ENCODE measurements at regions not wholly inside any gene's neighbourhood (a gene's known extent, or its start where the extent isn't known, plus 50 kb on each side); places are given as distances from the start of the nearest gene placed in this dataset.
A peak's percentile ranks its signal among the peaks of the same experiment; 100 is the strongest.

DNA sequence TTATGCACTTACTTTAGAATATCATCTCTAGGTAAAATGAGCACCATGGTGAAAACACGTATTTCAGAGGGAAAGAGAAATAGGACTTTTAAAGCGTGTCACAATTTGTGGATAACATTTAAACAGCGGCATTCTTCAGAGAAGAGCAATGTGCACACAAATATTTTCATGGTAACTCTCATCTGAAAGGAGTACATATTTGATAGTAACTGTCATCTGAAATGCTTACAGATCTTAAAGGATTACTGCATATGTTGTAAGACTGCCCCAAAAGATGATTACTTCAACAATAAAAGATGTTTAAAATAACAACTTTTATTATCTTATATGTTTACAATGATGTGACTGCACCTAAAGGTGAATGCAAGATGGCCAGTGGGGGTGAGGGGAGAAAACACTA lies 408.8 kb downstream of the PLA2G4A start:
- H3K4me1 Mint-ChIP-seq (ENCODE audit: unreplicated experiment) = peaks cover 12% of the 10 kb centered on the region
- H3K27me3 Mint-ChIP-seq = no peaks in the 10 kb centered on the region
- TF ChIP-seq, protein P1, sequence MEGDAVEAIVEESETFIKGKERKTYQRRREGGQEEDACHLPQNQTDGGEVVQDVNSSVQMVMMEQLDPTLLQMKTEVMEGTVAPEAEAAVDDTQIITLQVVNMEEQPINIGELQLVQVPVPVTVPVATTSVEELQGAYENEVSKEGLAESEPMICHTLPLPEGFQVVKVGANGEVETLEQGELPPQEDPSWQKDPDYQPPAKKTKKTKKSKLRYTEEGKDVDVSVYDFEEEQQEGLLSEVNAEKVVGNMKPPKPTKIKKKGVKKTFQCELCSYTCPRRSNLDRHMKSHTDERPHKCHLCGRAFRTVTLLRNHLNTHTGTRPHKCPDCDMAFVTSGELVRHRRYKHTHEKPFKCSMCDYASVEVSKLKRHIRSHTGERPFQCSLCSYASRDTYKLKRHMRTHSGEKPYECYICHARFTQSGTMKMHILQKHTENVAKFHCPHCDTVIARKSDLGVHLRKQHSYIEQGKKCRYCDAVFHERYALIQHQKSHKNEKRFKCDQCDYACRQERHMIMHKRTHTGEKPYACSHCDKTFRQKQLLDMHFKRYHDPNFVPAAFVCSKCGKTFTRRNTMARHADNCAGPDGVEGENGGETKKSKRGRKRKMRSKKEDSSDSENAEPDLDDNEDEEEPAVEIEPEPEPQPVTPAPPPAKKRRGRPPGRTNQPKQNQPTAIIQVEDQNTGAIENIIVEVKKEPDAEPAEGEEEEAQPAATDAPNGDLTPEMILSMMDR (conservative IDR thresholded peaks at IDR 0.05) = no peak
- no peaks in the 10 kb centered on the region for H3K36me3 Mint-ChIP-seq
- H3K4me3 Mint-ChIP-seq = no peak overlapping the region
- no peak for DNase-seq (ENCODE audit: extremely low spot score, unreplicated experiment)
- no peak overlapping the region for H3K27ac Mint-ChIP-seq
- H3K9me3 Mint-ChIP-seq = no peaks in the 10 kb centered on the region

DNA sequence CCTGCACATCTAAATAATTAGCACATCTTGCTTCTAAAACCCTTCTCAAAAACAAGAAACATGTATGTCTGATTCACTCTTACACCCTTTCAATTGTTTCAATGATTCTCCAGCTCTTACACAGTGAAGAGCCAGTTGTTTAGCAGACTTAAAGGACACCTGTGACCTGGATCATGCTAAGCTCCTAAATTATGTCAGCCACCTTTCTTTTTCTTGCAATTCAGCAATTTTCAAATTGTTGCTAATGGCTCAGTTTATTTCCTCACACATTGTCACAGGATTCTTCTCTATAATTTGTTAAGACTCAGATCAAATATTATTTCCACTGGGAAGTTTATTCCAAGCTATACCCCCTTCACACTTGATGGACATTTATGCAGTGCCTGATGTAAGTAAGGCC lies 413.2 kb downstream of the PLA2G4A start:
- Mint-ChIP-seq H3K27me3 (no peaks in the 10 kb centered on the region), H3K4me3 (no peak overlapping the region), H3K27ac (no peak overlapping the region), H3K4me1 (ENCODE audit: unreplicated experiment) (peaks cover 1% of the 10 kb centered on the region), H3K36me3 (no peaks in the 10 kb centered on the region), H3K9me3 (no peaks in the 10 kb centered on the region)
- TF ChIP-seq, protein P1 (conservative IDR thresholded peaks at IDR 0.05) = no peak
- DNase-seq (ENCODE audit: extremely low spot score, unreplicated experiment) = no peak

DNA sequence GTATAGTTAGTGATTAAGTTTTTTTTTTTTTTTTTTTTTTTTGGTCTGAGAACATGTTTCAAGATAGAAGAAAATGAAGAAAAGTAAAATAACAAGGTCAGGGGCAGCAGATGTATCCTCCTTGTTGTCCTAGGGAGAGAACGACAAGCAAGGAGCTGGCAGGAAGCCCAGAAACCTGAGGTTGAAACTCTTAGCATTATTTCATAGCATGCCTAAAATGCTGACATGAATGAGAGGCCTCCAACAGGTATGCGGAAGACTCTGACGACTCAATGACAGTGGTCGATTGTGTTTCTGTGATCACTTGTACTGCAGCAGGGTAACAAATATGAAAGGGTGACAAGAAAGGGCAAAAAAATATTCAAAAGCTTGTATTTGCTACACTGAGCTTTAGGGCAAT lies 415.9 kb downstream of the PLA2G4A start:
- no peak for DNase-seq (ENCODE audit: extremely low spot score, unreplicated experiment)
- no peaks in the 10 kb centered on the region for H3K9me3 Mint-ChIP-seq
- H3K4me3 Mint-ChIP-seq = no peak overlapping the region
- peak overlapping the region; percentile 74 for H3K27ac Mint-ChIP-seq
- TF ChIP-seq, protein P1 (conservative IDR thresholded peaks at IDR 0.05) = no peak
- H3K27me3 Mint-ChIP-seq = no peaks in the 10 kb centered on the region
- H3K4me1 Mint-ChIP-seq (ENCODE audit: unreplicated experiment) = no peaks in the 10 kb centered on the region
- H3K36me3 Mint-ChIP-seq = no peaks in the 10 kb centered on the region

DNA sequence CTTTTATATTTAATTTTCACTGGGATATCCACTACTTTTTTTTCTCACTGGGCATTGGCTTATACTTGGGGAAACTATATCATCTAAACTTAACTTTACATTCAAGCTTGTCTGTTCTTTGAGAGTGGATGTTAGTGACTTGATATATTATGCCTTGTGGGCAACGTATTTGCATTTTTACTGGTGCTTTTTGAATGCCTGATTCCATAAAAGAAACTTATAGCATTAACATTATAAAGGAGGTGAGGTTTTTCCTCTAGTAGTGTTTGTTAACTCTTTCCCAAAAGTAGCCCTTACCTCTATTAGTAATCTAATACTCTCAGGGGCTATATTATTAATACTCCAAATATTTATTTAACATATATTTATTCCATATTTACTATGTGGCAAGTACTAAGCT lies 416.5 kb downstream of the PLA2G4A start:
- DNase-seq (ENCODE audit: extremely low spot score, unreplicated experiment) = no peak
- no peaks in the 10 kb centered on the region for H3K36me3 Mint-ChIP-seq
- TF ChIP-seq, protein P1 (conservative IDR thresholded peaks at IDR 0.05) = no peak
- H3K9me3 Mint-ChIP-seq = no peaks in the 10 kb centered on the region
- H3K4me3 Mint-ChIP-seq = peak overlapping the region; percentile 24
- no peaks in the 10 kb centered on the region for H3K4me1 Mint-ChIP-seq (ENCODE audit: unreplicated experiment)
- H3K27me3 Mint-ChIP-seq = no peaks in the 10 kb centered on the region
- peak overlapping the region; percentile 74 for H3K27ac Mint-ChIP-seq

DNA sequence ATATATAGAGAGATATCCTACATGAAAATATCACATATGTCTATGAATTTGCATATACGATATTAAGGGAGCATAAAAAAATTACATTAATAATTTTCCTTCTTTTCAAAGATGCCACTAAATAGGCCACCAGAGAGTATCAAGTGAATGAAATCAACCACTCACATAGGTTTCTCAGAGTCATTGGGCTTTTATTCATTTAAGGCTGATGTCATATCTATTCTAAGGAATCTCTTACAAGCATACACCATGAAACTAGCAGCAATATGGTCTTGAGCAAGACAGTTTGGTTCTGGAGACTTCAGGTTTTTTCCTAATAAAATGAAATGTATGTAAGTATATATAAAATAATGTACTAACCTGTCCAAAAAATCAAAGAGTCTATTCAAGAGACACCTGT lies 420.4 kb downstream of the PLA2G4A start:
- no peak for DNase-seq (ENCODE audit: extremely low spot score, unreplicated experiment)
- no peaks in the 10 kb centered on the region for H3K9me3 Mint-ChIP-seq
- no peaks in the 10 kb centered on the region for H3K27me3 Mint-ChIP-seq
- no peak overlapping the region for H3K27ac Mint-ChIP-seq
- no peaks in the 10 kb centered on the region for H3K4me1 Mint-ChIP-seq (ENCODE audit: unreplicated experiment)
- no peaks in the 10 kb centered on the region for H3K36me3 Mint-ChIP-seq
- TF ChIP-seq, protein P1 (conservative IDR thresholded peaks at IDR 0.05) = no peak
- H3K4me3 Mint-ChIP-seq = no peak overlapping the region

DNA sequence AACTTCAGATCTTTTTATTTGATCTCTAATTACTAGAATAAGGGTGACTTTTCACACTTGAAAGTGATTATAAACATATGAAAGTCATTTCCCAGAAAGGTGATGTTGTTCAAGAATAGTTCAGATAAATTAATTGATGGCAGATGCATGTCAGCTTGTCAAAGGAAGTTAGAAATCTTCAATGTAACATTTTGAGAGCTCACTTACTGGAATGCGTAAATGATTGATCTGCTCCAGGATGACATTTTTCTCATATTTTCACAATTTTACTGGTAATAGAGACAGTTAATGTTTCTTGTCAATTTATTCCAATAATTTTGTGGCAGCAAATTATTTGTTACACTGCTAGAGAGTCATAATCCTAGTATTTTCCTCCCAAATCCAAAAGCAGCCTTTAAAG lies 424.2 kb downstream of the PLA2G4A start:
- no peaks in the 10 kb centered on the region for H3K27me3 Mint-ChIP-seq
- no peaks in the 10 kb centered on the region for H3K9me3 Mint-ChIP-seq
- H3K36me3 Mint-ChIP-seq = no peaks in the 10 kb centered on the region
- H3K4me3 Mint-ChIP-seq = no peak overlapping the region
- H3K27ac Mint-ChIP-seq = no peak overlapping the region
- DNase-seq (ENCODE audit: extremely low spot score, unreplicated experiment) = no peak
- TF ChIP-seq, protein P1 (conservative IDR thresholded peaks at IDR 0.05) = no peak
- H3K4me1 Mint-ChIP-seq (ENCODE audit: unreplicated experiment) = no peaks in the 10 kb centered on the region

Measured in type B pancreatic cell (in vitro differentiated cells).